ENCODE measurements at regions not wholly inside any gene's neighbourhood (a gene's known extent, or its start where the extent isn't known, plus 50 kb on each side); places are given as distances from the start of the nearest gene placed in this dataset.

GRCh38 chr16:64784635-64785034 is 337.2 kb downstream of the CDH11 start:
- Histone ChIP-seq H3K27ac (ENCODE audit: low read length) (no peak overlapping the region), H3K4me3 (ENCODE audit: low read depth in 2 of 2, low read length in 2 of 2) (no peak overlapping the region), H3K9me3 (ENCODE audit: control insufficient read depth, insufficient read depth, low read depth, low read length) (no peaks in the 10 kb centered on the region), H3K36me3 (ENCODE audit: control insufficient read depth, insufficient read depth, low read length) (no peaks in the 10 kb centered on the region), H3K27me3 (ENCODE audit: control insufficient read depth, insufficient read depth, low read length) (no peaks in the 10 kb centered on the region), H3K4me1 (ENCODE audit: control insufficient read depth, insufficient read depth, low read length) (no peaks in the 10 kb centered on the region)
- ATAC-seq (no peak), DNase-seq (ENCODE audit: low read depth, low spot score) (no peak)
- intact Hi-C loops (cut with micrococcal nuclease; ENCODE audit: unreplicated experiment) (no loop called here), in situ Hi-C loops (cut with HindIII; ENCODE audit: low pct_unique_long_range_greater_than_20kb, low sequenced_read_pairs) (no loop called here)
- BruUV-seq (replicated peaks), result no TSS peak
- ChIA-PET POLR2A (no interaction called here), CTCF (no interaction called here)
- TF ChIP-seq POLR2AphosphoS5 (IDR thresholded peaks at IDR 0.05; ENCODE audit: low read depth, low read length) (no peak), CTCF (IDR thresholded peaks at IDR 0.05) (no peak), REST (IDR thresholded peaks at IDR 0.05; ENCODE audit: insufficient read depth in 1 of 2, low read depth in 2 of 2, low read length in 1 of 2) (no peak), SIN3A (IDR thresholded peaks at IDR 0.05; ENCODE audit: borderline replicate concordance, insufficient read depth, low read depth, low read length) (no peak), TCF7L2 (IDR thresholded peaks at IDR 0.05; ENCODE audit: low read depth, low read length) (no peak)

- Histone ChIP-seq H3K4me3 (ENCODE audit: low read depth in 2 of 2, low read length in 2 of 2) (no peak overlapping the region), H3K27ac (ENCODE audit: low read length) (no peak overlapping the region), H3K27me3 (ENCODE audit: control insufficient read depth, insufficient read depth, low read length) (no peaks in the 10 kb centered on the region), H3K36me3 (ENCODE audit: control insufficient read depth, insufficient read depth, low read length) (no peaks in the 10 kb centered on the region), H3K9me3 (ENCODE audit: control insufficient read depth, insufficient read depth, low read depth, low read length) (no peaks in the 10 kb centered on the region), H3K4me1 (ENCODE audit: control insufficient read depth, insufficient read depth, low read length) (no peaks in the 10 kb centered on the region)
- ChIA-PET CTCF (no interaction called here), POLR2A (no interaction called here)
- BruUV-seq (replicated peaks), result no TSS peak
- TF ChIP-seq CTCF (IDR thresholded peaks at IDR 0.05) (no peak), POLR2AphosphoS5 (IDR thresholded peaks at IDR 0.05; ENCODE audit: low read depth, low read length) (no peak), TCF7L2 (IDR thresholded peaks at IDR 0.05; ENCODE audit: low read depth, low read length) (no peak), REST (IDR thresholded peaks at IDR 0.05; ENCODE audit: insufficient read depth in 1 of 2, low read depth in 2 of 2, low read length in 1 of 2) (no peak), SIN3A (IDR thresholded peaks at IDR 0.05; ENCODE audit: borderline replicate concordance, insufficient read depth, low read depth, low read length) (no peak)
- intact Hi-C loops (cut with micrococcal nuclease; ENCODE audit: unreplicated experiment) (no loop called here), in situ Hi-C loops (cut with HindIII; ENCODE audit: low pct_unique_long_range_greater_than_20kb, low sequenced_read_pairs) (no loop called here)
- DNase-seq (ENCODE audit: low read depth, low spot score), result no peak
- no peak for ATAC-seq
These were observed 339.4 kb downstream of the CDH11 start for GRCh38 chr16:64782484-64782883.
